Type B pancreatic cell (in vitro differentiated cells): ENCODE measurements at regions not wholly inside any gene's neighbourhood (a gene's known extent, or its start where the extent isn't known, plus 50 kb on each side); places are given as distances from the start of the nearest gene placed in this dataset.

Source experiments
- DNase-seq: peaks from one replicate; pipeline ENCODE4 v3.0.0; 2021; ENCODE audit warnings: mixed read lengths; ENCODE audit not compliant: unreplicated experiment; ENCODE audit errors: extremely low spot score
- H3K27ac Mint-ChIP-seq: 2 replicates; pipeline ENCODE4 v1.8.0; 2021; ENCODE audit warnings: mild to moderate bottlenecking, mixed read lengths
- H3K27me3 Mint-ChIP-seq: 2 replicates; pipeline ENCODE4 v1.8.0; 2021; ENCODE audit warnings: mixed read lengths
- H3K36me3 Mint-ChIP-seq: 2 replicates; pipeline ENCODE4 v1.8.0; 2021; ENCODE audit warnings: mixed read lengths
- H3K4me1 Mint-ChIP-seq: one replicate; pipeline ENCODE4 v1.8.0; 2021; ENCODE audit warnings: mixed read lengths; ENCODE audit not compliant: unreplicated experiment
- H3K4me3 Mint-ChIP-seq: 2 replicates; pipeline ENCODE4 v1.8.0; 2021; ENCODE audit warnings: mild to moderate bottlenecking, mixed read lengths
- H3K9me3 Mint-ChIP-seq: 2 replicates; pipeline ENCODE4 v1.8.0; 2021; ENCODE audit warnings: mixed read lengths
- CTCF ChIP-seq: fragments of 200-600 bp; sonication (generic); conservative IDR thresholded peaks from 2 replicates; pipeline ENCODE4 v1.5.0; 2021; ENCODE audit warnings: antibody characterized with exemption, mild to moderate bottlenecking

- H3K27ac Mint-ChIP-seq: no peak overlapping the region
- TF ChIP-seq CTCF: no peak
- peaks cover 10% of the 10 kb centered on the region for H3K9me3 Mint-ChIP-seq
- H3K4me3 Mint-ChIP-seq: no peak overlapping the region
- peaks cover 5% of the 10 kb centered on the region for H3K27me3 Mint-ChIP-seq
- no peak for DNase-seq
- no peaks in the 10 kb centered on the region for H3K36me3 Mint-ChIP-seq
- H3K4me1 Mint-ChIP-seq: no peaks in the 10 kb centered on the region
These were observed 97.9 kb upstream of the UST start for GRCh38 chr6:148648754-148649453.

- no peak for DNase-seq
- H3K27ac Mint-ChIP-seq: no peak overlapping the region
- H3K4me1 Mint-ChIP-seq: no peaks in the 10 kb centered on the region
- peaks cover 10% of the 10 kb centered on the region for H3K9me3 Mint-ChIP-seq
- no peak for TF ChIP-seq CTCF
- H3K4me3 Mint-ChIP-seq: no peak overlapping the region
- peaks cover 5% of the 10 kb centered on the region for H3K27me3 Mint-ChIP-seq
- H3K36me3 Mint-ChIP-seq: no peaks in the 10 kb centered on the region
These were observed 97.3 kb upstream of the UST start for GRCh38 chr6:148649454-148649963.

GRCh38 chr6:148650941-148651505, 95.8 kb upstream of the UST start:
- no peak for DNase-seq
- Mint-ChIP-seq H3K27ac (no peak overlapping the region), H3K9me3 (peaks cover 10% of the 10 kb centered on the region), H3K27me3 (peaks cover 2% of the 10 kb centered on the region), H3K36me3 (no peaks in the 10 kb centered on the region), H3K4me3 (no peak overlapping the region), H3K4me1 (no peaks in the 10 kb centered on the region)
- no peak for TF ChIP-seq CTCF

GRCh38 chr6:148652205-148652604, 94.6 kb upstream of the UST start:
- DNase-seq: no peak
- Mint-ChIP-seq H3K4me3 (no peak overlapping the region), H3K36me3 (no peaks in the 10 kb centered on the region), H3K4me1 (no peaks in the 10 kb centered on the region), H3K9me3 (peaks cover 10% of the 10 kb centered on the region), H3K27me3 (peaks cover 2% of the 10 kb centered on the region), H3K27ac (no peak overlapping the region)
- TF ChIP-seq CTCF: no peak

GRCh38 chr6:148653138-148653776, 93.6 kb upstream of the UST start:
- no peaks in the 10 kb centered on the region for H3K4me1 Mint-ChIP-seq
- no peak overlapping the region for H3K27ac Mint-ChIP-seq
- H3K4me3 Mint-ChIP-seq: no peak overlapping the region
- TF ChIP-seq CTCF: no peak
- peaks cover 10% of the 10 kb centered on the region for H3K9me3 Mint-ChIP-seq
- DNase-seq: no peak
- H3K27me3 Mint-ChIP-seq: peaks cover 2% of the 10 kb centered on the region
- H3K36me3 Mint-ChIP-seq: no peaks in the 10 kb centered on the region
